Stimulated activated CD8-positive, alpha-beta memory T cell treated with anti-CD3 and anti-CD28 coated beads, Interleukin-4, amount 100 ng/mL, for 24 hours (primary cell): ENCODE measurements at regions not wholly inside any gene's neighbourhood (a gene's known extent, or its start where the extent isn't known, plus 50 kb on each side); places are given as distances from the start of the nearest gene placed in this dataset.
A peak's percentile ranks its signal among the peaks of the same experiment; 100 is the strongest.

Experiments
- DNase-seq: peaks from one replicate; pipeline ENCODE4 v3.0.0-alpha.2; 2020; ENCODE audit warnings: low read depth

DNA sequence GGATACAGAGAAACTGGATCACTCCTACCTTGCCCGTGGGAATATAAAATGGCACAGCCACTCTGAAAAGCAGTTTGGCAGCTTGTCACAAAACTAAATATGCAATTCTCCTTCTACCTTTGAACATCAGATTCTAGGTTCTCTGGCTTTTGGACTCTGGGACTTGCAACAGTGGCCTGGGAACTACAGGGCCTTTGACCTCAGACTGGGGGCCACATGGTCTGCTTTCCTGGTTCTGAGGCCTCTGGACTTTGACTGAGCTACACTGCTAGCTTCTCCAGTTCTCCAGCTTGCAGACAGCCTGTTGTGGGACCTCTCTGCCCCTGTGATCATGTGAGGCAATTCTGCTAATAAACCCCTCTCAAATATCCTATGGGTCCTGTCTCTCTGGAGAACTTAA lies 168.8 kb downstream of the CDH26 start:
- no peak for DNase-seq

DNA sequence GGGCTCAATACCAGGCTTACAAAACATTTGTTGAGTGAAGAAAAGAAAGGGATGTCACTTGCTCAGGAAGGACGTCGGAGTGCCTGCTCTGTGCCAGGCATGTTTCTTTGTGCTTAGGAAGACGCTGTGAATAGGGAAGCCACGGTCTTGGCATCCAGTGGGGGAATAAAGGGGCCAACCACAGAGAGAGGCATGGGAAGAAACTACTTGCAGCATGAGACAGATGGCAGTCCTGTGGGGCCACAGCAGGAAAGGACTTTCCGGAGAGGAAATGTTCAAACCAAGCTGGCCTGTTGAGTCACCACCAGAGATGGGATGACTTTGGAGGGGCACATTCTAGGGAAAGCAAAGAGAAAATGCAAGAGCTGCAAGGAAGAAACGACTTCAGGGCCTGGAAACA lies 173.2 kb downstream of the CDH26 start:
- DNase-seq, result no peak

DNA sequence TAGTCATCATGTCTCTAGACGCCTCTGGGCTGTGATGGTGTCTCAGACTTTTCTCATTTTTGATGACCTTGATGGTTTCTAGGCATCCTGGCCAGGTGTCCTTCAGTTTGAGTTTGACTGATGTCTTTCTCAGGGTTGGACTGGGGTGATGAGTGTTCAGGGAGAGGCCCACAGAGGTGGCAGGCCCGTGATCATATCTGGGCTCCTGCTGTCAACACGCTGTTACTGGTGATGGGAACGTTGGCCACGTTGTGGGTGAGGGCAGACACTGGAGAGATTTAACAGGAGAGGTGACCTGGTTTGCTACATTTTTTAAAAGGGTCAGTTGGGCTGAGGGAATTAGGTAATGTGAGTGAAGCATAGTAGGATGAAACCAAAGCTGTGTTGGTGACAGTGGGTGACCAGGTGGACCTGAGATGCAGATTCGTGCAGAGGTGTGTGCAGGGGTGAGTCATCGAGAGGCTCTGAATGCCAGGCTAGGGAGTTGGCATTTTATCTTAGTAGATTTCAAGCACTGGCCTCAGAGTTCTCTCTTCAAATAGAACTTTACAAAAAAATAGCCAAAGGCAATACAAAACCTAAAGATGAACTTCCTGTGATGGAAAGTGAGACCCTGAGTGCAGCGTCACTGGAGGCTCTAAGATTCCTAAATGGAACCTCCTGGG lies 174.1 kb downstream of the CDH26 start:
- DNase-seq, result no peak

DNA sequence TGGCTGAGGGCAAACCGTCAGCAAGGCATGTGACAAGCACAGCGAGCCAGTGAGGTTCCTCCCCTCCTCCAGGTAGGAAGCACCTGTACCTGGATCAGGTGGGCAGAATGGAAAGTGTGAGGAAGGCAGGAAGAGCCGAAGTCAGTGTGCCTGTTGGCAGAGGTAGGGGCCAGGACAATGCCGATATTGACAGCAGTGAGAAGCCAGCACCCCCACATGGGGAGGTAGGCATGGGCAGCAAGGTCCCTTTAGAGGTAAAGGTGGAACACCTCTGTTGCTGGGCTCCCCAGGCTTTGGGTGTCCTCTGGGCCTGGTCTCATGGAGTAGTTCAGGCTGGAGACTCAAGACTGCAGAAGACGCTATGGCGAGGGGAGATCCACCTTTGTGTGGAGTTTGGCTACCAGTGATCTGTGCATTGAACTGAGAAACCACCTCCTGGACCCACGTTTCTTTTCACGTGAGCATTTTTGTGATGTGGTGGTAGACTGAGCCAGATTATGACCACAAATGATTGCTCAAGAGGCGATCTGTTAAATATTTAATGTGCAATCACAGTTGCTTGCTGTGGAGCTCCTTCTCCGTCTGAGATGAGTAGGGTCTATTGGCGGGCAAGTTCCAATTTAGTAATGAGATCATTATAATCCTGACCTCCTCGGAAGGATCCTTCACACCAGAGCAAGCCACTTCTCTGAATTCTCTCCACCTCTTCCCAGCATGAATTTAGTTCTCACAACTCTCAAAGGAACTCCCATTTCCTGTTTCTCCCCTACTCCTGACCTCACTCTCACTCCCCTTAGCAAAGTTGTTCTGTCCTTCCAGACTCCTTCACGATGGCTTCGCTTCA lies 174.8 kb downstream of the CDH26 start:
- DNase-seq, result no peak

DNA sequence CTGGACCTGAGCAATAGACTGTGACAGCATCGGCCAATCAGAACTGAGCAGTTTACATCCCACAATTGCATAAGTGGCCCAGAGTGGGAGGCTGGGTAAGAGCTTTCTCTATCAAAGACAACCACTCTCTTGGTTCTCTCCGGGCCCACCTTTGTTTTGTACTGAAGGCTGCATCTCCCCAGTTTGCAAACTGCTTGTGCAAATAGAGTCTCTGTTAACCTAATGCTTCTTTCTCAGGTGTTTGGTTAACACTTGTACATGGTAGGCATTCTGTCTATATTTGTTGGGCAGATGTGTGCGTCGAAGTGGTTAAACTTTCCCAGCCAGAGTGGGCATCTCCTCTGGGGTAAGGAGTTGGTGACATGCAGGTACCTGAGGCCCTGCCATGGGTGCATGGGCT lies 177.1 kb downstream of the CDH26 start:
- no peak for DNase-seq

DNA sequence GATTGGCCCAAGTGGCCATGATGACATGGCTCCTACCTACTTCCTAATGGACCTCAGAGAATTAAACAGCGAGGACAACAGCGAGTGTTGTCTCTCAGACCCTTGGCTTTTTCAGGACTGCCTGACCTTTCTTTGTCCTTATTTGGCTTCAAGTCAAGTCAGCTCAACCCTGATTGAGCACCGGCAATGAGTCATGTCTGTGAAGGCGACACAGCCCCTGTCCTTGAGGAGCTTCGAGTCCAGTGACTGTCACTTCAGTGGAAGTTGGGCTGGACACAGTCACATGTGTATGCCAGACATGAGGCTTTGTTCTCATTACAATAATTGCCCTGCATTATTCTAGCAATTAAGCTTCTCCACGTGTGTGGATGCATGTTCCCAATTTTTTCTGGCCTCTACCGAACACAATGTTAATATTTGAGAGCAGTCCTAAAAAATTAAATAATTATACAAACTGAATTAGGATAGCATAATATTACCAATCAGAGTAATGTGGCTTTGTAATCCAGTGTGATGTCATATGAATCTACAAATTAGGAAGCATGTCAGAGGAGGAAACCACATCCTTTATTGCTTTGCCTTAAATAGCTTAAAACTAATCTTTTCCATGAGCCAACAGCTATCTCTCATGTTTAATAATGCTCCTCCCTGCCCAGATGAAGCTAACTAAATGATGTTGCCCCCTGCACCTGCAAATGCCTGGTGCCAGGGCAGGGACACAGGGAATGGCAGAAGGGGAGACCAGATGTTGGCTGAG lies 178.6 kb downstream of the CDH26 start:
- no peak for DNase-seq

DNA sequence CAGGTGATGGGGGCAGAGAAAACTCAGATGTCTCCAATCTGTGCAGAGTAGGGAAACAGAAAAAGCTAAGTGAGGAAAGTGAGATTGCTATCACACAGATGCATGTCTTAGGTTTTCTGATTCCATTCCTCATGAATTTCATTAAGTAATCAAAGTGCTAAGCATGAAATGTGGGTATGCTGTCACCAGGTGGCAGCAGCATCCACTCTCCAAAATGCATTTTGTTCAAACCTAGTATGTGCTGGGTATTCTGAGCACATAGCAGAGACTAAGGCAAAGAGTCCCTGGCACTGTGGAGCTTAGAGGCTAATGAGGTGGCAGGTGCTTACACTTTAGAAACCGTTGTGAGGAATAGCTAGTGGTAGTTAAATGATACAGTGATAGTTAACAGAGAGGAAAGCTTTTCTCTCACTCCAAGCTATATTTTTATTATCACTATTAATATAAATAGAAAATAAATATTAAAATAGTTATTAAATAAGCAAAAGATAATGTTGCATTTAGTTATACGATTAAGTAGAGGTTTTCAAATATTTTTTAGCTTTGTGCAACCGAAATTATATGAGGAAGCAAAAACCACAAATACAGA lies 179.5 kb downstream of the CDH26 start:
- DNase-seq, result no peak

DNA sequence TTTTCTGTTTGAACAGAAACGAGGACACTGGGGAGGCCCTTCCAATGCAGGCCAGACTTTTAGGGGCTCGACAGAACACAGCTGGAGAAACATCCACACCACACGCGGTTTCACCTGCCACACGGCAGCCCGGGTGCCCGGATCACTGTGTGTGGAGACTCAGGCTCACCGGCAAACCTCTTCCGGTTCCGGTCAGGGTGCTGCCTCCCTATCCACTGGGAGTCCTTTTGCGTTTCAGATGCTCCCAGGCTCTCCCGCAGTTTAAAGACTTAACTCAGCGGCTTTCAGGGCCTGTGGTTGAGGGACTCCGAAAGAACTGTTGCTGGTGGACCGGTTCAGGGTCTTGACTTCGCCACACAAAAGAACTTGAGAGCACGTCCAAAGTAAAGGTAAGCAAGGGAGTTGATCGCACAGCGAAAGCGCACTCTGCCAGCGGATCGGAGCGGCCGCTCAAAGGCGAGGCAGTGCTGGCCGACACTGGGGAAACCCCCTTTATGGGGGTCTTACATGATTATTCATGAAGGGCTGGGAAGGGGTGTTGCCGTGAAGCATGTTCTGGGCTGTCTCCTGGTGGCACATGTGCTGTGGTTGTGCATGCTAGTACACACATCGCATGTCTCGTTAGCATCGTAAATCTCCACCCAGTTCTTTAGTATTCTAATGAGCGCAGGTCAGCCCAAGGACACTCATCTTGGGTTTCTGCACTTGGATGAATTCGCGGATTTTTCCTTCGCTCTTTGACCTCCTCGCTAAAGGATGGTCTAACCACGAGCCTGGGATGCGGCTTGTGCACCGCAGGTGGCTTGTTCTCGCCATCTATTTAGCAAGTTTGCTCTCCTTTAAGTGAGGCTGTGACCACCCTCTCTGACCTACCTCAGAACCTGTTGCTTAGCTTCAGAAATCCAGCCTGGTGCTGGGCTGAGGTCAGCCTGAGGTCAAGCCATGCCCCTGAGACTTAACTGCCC lies 180.3 kb downstream of the CDH26 start:
- peak; percentile 28 for DNase-seq

DNA sequence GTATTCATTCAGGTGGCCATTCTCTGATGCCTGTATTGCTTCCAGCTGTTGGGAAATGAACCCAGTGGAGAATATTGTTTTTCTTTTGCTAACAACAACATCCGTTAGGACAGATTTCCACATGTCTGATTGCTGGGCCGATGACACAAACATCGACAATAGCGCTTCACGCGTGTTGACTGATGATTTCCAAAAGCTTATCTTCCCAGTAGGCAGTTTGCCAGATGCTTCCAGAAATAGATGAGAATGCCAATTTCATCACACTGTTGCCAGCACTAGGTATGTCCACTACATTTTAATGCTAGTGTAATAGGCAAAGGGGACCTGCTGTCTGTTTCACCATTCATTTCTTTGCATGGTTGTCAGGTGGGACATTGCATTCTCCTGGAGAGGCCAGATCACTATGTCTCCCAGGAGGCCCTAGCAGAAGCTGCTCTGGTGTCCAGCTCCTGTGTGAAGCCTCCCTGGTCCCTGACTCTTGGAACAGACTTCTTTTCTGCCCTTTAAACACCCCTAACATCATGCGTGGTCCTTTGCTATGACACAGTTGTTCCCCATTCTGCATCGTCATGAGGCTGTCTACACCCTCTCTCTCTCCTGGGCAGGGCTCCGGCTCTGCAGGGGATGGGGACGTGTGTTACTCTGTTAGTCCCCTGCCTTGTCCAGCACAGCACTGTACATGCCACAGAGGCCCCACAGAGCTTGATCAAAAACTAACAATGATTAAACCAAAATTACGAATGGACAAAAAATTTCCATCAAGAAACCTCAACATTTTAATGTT lies 181.6 kb downstream of the CDH26 start:
- no peak for DNase-seq

DNA sequence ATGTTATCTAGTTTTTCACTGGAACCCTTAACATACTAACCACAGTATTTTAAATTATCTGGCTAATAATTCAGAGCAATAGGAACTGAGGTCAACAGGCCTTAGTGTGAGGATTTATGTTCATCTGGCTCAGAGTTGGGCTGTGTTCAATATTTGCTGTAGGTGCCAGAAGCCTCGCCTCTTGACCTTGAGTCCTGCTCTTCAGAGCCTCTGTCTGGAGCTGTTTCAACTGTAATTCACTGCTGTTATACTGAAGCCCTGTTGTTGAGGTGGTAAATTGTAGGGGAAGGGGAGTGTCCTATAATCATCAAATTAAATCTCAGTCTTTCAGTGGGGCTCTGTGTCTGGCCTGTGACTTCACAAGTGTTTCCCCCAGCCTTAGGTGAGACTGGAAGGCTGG lies 184.4 kb downstream of the CDH26 start:
- DNase-seq, result no peak

DNA sequence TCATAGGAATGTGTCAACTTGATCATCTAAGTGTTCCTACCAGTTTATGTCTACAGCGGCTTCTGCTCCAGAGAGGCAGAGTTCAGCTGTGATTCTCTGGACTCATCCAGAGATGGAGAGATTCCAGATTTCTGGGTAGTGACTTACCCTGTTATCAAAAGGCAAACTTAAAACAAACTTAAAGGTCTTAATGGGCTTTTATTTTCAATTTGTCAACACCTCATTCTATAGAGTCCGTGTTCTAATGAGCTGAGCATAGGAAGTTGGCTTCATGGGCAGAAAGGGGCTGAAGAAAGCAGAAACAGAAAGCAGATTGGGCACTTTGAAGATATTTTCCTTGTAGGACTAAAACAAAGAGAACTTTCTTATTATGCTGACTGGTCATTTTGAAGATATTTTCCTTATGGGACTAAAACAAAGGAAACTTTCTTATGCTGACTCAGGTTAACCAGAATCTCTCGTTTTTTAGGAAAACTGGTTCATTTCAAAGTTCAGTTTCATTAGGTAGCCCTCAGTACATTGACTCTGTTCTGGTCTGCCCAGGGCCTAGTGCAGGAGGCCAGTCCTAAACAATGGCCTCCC lies 185.1 kb downstream of the CDH26 start:
- DNase-seq, result no peak

DNA sequence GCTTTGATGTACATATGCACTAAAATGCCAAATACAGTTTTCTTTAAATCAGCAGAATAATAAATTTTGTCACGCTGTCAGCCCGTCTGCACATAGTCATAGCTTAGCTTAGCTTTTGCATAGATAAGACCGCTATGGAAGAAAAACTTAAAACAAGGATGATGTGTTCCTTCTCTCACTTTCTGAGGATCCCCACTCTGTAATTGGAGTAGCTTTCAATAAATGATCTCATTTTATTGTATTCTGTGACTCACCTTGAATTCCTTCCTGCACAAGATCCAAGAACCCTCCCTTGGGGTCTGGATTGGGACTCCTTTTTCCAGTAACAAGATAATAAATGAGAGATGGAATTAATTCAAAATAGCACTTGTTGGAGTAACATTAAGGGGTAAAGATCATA lies 186.2 kb downstream of the CDH26 start:
- DNase-seq, result no peak

DNA sequence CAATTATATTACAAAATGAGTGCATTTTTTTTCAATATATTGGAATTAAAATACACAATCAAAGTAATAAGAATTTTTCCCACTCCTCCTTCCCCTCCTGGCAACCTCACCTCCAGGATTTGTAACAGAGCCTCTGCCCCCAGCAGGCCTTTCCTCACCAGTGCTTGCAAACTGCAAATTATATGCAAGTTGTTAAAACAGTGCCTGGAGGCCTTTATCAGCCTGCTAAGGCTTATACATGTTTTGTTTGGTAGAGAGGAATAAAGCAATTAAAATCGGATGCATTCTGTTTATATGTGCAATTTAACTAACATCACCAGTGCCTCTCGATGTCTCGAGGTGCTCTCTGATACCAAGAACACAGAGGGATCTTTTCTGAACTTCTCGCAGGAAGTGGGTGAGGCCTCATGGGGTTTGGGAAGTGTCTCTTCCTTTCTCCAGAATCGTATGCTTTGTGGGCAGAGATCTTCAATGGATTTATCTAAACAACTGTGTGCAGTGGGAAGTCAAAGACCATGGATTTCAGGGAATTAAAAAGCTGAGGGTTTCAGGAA lies 186.8 kb downstream of the CDH26 start:
- no peak for DNase-seq

DNA sequence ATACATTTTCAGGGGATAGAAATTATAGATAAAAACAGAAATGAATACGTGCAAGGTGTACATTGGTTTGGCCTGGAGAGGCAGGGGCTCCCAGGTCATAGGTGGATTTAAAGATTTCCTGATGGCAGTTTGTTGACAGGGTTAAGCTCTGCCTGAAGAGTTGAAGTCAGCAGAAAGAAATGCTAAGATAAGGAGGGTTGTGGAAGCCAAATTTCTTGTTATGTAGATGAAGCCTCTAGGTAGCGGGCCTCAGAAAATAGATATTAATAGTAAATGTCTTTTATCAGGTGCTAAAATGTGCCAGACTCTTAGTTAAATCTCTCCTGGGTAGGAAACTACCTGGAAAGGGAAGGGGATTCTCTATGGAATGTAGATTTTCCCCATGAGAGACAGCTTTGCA lies 188.8 kb downstream of the CDH26 start:
- no peak for DNase-seq

DNA sequence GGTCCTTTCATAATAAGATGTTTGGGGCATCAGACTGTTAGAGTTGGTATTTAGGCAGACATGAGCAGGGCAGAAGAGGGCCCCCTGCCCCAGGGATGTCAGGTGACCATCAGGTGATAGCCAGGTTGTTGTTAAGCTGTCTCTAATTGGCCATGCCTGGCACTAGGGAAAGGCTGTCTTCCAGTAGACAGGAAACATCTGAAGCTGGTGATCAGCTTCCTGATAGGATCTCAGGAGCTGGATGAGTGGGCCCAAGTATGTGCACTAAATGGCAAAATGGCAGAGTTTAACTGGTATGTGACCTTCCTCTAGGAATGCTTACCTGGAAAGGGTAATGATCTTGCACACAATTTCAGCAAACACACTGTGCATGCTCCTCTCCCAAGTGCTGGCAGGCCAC lies 190.7 kb downstream of the CDH26 start:
- no peak for DNase-seq

DNA sequence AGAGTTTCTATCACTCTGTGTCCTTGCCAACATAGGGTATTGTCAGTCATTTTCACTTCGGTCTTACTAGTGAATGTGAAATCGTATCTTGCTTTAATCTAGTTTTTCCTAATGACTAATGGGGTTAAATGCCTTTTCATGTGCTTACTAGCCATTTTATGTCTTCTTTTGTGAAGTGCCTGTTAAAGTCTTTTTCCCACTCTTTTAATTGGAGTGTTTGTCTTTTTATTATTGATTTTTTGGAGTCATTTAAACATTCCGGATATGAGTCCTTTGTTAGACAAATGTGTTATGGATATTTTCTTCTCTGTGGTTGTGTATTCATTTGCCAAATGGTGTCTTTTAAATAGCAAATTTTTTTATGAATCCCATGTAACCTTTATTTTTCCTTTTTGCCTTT lies 194.6 kb downstream of the CDH26 start:
- no peak for DNase-seq

DNA sequence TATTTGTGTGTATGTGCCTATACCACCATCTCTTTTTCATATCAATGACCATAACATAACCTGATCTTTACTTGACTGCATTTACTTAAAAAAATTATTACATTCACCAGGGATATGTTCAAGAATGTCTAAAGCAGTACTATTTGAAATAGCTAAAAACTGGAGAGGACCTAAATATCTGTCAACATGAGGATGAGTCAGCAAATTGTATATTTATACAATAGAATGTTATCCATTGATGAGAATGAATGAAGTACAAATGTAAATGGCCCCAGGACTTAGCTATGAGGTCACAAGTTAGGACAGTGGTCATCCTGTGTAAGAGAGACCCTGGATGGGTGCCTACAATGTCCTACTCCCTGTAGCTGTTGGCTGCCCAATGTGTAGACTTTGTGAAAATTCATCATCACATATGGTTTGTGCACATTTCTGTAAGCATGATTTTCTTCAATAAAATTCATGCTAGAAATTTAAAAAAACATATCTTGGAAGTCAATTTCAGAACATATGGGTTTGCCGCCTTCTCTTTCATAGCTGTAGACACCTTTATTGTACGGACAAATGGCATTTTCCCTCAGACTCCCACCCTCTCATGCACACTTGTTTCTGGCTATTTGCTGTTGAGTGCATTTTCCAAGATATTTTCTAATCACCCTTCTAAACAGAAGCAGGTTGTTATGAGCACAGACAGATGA lies 202.4 kb downstream of the CDH26 start:
- DNase-seq, result no peak

DNA sequence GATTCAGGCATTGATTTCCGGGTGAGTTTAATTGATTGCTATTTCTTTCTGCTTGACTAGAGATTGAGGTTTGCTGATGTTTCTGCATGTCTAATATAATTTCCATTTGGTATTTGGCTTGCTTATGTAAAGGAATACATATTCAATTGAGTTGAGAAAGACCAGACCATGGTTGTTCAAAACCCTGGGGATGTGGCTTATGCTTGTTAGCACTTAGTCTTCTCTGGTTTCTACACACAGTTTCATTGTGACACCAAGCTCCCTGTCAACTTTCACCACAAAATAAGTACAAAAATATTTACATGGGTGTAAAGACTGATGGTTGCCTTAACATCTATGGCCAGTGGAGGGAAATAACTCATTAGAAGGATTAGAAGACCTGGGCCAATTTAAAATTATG lies 209.6 kb downstream of the CDH26 start:
- DNase-seq, result no peak

DNA sequence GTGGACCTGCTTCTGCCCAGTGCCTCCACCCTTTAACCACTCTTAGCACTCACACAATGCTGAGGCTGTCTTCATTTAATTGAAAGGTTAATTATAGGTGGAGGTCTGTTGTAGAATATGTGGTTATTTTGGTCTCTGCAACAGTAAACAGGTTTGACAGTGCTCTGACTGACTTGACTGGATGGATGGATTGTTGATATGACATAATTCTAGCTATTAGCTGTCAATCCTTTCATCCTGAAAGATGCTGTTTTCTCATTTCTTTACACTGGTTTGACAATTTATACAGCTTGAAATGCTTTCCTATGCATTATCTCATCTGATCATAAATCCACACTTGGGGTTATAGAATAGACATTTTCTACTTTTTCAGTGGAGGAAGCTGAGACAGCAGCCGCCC lies 210.7 kb downstream of the CDH26 start:
- no peak for DNase-seq
